ENCODE measurements at regions not wholly inside any gene's neighbourhood (a gene's known extent, or its start where the extent isn't known, plus 50 kb on each side); places are given as distances from the start of the nearest gene placed in this dataset.
A peak's percentile ranks its signal among the peaks of the same experiment; 100 is the strongest.

DNA sequence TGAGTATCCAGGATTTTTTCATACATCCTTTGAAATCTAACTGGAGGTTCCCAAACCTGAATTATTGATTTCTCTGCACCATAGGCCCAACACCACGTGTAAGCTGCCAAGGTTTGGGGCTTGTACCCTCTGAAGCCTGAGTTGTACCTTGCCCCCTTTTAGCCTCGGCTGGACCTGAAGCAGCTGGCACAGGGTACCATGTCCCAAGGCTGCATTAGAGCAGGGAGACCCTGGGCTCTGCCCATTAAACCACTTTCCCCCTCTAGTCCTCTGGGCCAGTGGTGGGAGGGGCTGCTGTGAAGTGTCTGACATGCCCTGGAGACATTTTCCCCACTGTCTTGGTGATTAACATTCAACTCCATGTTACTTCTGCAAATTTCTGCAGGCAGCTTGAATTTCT, 532.9 kb upstream of the NUDT12 start:
- TF ChIP-seq ZFX (IDR thresholded peaks at IDR 0.05): no peak
- TF ChIP-seq, protein P1, sequence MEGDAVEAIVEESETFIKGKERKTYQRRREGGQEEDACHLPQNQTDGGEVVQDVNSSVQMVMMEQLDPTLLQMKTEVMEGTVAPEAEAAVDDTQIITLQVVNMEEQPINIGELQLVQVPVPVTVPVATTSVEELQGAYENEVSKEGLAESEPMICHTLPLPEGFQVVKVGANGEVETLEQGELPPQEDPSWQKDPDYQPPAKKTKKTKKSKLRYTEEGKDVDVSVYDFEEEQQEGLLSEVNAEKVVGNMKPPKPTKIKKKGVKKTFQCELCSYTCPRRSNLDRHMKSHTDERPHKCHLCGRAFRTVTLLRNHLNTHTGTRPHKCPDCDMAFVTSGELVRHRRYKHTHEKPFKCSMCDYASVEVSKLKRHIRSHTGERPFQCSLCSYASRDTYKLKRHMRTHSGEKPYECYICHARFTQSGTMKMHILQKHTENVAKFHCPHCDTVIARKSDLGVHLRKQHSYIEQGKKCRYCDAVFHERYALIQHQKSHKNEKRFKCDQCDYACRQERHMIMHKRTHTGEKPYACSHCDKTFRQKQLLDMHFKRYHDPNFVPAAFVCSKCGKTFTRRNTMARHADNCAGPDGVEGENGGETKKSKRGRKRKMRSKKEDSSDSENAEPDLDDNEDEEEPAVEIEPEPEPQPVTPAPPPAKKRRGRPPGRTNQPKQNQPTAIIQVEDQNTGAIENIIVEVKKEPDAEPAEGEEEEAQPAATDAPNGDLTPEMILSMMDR (conservative IDR thresholded peaks at IDR 0.05): no peak
- H3K27ac ChIP-seq: no peak overlapping the region

DNA sequence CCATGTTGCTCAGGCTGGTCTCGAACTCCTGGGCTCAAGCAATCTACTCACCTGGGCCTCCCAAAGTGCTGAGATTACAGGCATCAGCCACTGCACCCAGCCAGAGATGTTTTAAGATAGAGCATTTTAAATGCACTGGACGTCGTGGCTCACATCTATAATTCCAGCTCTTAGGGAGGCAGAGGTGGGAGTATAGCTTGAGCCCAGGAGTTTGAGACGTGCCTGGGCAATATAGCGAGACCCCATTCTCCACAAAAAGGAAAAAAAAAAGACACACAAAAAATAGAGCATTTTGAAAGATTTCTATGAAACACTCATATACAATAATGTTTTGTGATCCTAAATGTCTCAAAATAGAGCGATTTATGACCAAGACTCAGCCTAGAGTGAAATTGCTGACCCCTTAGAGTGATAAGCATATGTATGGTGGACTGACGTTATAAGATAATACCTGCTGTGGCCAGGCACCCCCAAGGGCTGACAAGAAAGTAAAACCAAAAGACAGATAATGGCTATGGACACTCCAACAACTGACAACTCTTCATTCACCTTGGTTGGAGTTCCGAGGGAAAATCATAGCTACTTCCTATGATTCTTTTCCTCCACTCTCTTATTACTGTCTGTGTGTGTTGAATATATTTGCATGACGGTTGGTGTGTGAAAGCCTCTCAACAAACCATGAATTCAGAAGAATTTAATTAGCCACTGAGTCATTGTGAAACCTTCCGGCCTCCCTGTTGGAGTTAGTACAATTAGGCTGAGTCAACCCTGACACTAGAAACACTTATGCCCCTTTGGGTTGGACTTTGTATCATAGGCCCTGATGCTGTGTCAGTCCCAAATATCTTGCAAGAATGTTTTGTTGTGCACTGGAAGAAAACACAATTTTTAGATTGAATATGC, 526.5 kb upstream of the NUDT12 start:
- no peak overlapping the region for H3K27ac ChIP-seq
- TF ChIP-seq ZFX (IDR thresholded peaks at IDR 0.05): no peak

DNA sequence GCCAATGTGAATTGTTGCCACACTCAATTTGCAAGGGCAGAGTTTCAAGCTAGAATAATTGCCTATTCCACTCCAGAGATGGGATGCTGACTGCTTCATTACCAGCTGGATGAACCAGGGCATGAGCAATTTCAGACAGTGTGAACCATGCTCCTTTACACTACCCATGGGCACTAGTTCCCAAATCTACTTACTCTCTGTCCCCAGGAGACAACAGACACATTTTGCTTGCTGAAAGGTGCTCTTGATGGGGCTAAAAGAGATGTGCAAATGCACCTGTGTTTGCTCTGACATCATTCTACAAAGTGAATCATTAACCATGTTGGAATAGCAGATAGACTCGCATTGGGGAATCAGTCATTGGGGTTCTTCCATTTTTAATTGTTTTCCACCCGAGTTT, 522.3 kb upstream of the NUDT12 start:
- TF ChIP-seq ZFX (IDR thresholded peaks at IDR 0.05): no peak
- TF ChIP-seq, protein P1 (conservative IDR thresholded peaks at IDR 0.05): no peak

DNA sequence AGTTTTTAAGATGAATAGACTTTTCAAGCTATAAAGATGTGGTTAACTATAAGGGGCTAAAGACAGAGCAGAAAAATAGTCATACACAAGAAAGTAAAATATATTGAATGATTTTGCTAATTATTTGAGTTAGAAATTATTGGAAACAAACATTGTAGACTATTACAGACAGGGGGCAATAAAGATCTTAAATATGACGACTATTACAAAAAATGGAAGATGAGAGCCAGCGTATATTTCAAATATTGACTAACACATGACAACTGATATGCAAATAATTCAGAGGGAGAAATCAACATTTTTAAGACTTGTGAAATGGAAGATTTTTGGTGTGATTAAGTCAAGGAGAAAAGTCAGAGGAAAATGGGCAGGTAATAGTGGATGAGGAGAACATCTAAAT, 520.2 kb upstream of the NUDT12 start:
- H3K27ac ChIP-seq: no peak overlapping the region
- no peak for TF ChIP-seq ZFX (IDR thresholded peaks at IDR 0.05)
- TF ChIP-seq, protein P1 (conservative IDR thresholded peaks at IDR 0.05): no peak

More for the DNA sequence above, 522.3 kb upstream of the NUDT12 start:
- H3K27ac ChIP-seq: no peak overlapping the region

DNA sequence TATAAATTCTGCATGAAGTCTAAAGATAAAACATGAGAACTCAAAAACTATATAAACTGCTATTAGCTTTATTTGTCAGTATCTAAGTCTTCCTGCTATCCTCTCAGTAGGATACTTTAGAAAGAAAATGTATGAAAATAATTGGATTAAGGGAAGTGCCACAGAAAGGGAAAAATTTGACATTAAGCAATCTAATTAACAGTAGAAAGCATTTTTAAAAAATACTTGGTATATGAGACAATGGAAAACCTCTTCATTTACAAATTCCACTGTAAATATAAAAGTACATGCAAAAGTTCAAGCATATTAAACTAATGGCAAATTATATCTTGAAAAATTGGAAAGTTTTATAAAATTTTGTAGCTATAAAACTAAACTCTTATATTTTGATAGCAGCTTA, 518.6 kb upstream of the NUDT12 start:
- TF ChIP-seq ZFX (IDR thresholded peaks at IDR 0.05): no peak
- TF ChIP-seq, protein P1 (conservative IDR thresholded peaks at IDR 0.05): no peak
- H3K27ac ChIP-seq: no peak overlapping the region

DNA sequence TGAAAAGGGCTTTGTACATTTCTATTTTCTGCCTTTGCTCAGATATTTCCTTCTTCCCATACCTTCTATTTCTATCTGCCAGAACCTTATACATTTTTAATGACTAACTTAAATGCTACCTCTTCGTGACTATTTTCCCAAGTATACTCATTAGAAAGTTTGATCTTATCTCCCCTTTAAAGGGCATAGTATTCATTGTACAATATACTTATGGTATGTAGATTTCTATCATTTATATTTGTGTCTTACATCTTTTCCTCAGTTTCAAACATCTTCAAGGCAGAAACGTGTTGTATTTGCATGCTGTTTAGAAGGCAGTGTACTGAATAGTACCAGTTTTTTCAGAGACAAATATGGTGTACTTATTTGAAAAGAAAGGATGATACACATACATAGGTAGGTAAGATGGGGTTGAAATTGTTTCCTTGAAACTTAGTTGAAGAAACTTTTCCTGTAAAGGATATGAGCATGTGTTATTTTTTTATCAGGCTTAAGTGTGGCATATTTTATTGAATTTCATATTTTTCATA, 518.1 kb upstream of the NUDT12 start:
- no peak overlapping the region for H3K27ac ChIP-seq
- TF ChIP-seq, protein P1 (conservative IDR thresholded peaks at IDR 0.05): no peak
- TF ChIP-seq ZFX (IDR thresholded peaks at IDR 0.05): no peak

DNA sequence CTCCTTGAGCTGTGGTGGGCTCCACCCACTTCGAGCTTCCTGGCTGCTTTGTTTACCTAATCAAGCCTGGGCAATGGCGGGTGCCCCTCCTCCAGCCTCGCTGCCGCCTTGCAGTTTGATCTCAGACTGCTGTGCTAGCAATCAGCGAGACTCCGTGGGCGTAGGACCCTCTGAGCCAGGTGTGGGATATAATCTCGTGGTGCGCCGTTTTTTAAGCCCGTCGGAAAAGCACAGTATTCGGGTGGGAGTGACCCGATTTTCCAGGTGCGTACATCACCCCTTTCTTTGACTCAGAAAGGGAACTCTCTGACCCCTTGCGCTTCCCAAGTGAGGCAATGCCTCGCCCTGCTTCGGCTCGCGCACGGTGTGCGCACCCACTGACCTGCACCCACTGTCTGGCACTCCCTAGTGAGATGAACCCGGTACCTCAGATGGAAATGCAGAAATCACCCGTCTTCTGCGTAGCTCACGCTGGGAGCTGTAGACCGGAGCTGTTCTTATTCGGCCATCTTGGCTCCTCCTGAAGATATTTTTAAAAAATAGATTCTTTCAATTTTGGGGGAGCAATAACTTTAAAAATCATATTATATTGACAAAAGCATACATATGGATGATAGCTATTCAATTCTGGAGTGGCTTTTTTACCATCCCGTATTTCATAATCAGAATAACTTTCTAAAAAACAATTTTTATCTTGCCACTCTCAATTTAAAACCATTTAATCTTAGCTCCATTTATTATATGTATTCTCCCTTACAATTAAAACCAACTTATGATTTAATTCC, 517.5 kb upstream of the NUDT12 start:
- H3K27ac ChIP-seq: peak overlapping the region; percentile 90

DNA sequence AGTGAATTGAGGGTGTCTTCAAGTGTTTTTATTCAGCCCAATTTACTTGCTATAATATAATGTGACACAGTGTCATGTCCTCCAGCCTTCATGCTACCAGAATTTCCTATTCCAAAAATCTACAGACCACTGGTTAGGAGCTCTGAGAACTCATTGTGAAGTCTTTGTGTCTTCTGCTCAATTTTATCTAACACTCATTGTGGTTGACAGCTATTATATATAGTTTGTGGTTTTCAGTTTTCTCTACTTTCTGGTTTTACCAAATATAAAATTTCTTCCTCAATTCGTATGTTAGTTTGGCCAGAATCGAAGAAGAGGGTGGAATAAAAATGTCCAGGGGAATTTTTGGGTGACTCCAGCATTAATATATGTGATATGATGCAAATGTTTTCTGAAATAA, 509.3 kb upstream of the NUDT12 start:
- H3K27ac ChIP-seq: no peak overlapping the region
- TF ChIP-seq ZFX (IDR thresholded peaks at IDR 0.05): no peak
- TF ChIP-seq, protein P1 (conservative IDR thresholded peaks at IDR 0.05): no peak
